ENCODE measurements at regions not wholly inside any gene's neighbourhood (a gene's known extent, or its start where the extent isn't known, plus 50 kb on each side); places are given as distances from the start of the nearest gene placed in this dataset.

GRCh38 chr2:105556366-105556765 lies 157.5 kb upstream of the FHL2 start:
- no peak overlapping the region for H4K8ac ChIP-seq (ENCODE audit: extremely low read depth, insufficient read depth, low read length)
- no peak overlapping the region for H3K14ac ChIP-seq (ENCODE audit: insufficient read length)
- no peak overlapping the region for H2BK120ac ChIP-seq (replicated peaks; ENCODE audit: low read depth, low read length)
- no peak overlapping the region for H2AFZ ChIP-seq (ENCODE audit: low read length)
- H2AK5ac ChIP-seq (ENCODE audit: low read depth, low read length): no peak overlapping the region
- H3K23me2 ChIP-seq (ENCODE audit: low read depth, low read length): no peaks in the 10 kb centered on the region
- no peak overlapping the region for H3K9ac ChIP-seq (replicated peaks in 1 of 4; ENCODE audit: extremely low read depth in 1 of 4, low read depth in 3 of 4, low read length in 3 of 4)
- no peak overlapping the region for H3K4ac ChIP-seq (replicated peaks; ENCODE audit: insufficient read length, low read depth, low read length)
- H3K36me3 ChIP-seq (ENCODE audit: control insufficient read depth in 2 of 4, insufficient read depth in 4 of 4, low read length in 3 of 4): no peaks in the 10 kb centered on the region
- no peak overlapping the region for H3K27ac ChIP-seq (ENCODE audit: low read depth, low read length)
- H2BK20ac ChIP-seq (ENCODE audit: low read length): no peak overlapping the region
- H2BK12ac ChIP-seq (ENCODE audit: low read depth, low read length): no peak overlapping the region
- POLR2A ChIA-PET (ENCODE audit: partially characterized antibody): no interaction called here
- FAIRE-seq (no peak), DNase-seq (ENCODE audit: low read depth in 1 of 2, low spot score in 2 of 2) (no peak)
- no peaks in the 10 kb centered on the region for H3K27me3 ChIP-seq (replicated peaks in 1 of 4; ENCODE audit: control insufficient read depth in 3 of 4, extremely low read depth in 1 of 4, insufficient read depth in 3 of 4, low read length in 3 of 4)
- no peaks in the 10 kb centered on the region for H3K79me1 ChIP-seq (ENCODE audit: low read depth, low read length)
- no peaks in the 10 kb centered on the region for H4K20me1 ChIP-seq (replicated peaks in 1 of 2; ENCODE audit: control insufficient read depth in 1 of 2, insufficient read depth in 2 of 2, low read length in 2 of 2)
- no peak overlapping the region for H4K5ac ChIP-seq (ENCODE audit: insufficient read length, low read depth, low read length)
- no peak overlapping the region for H3K4me2 ChIP-seq (ENCODE audit: insufficient read depth in 1 of 2, low read depth in 2 of 2, low read length in 2 of 2)
- no peak overlapping the region for H3K4me3 ChIP-seq (ENCODE audit: extremely low read depth in 1 of 4, insufficient read depth in 2 of 4, low read depth in 3 of 4, low read length in 4 of 4)
- H3K9me3 ChIP-seq (ENCODE audit: insufficient read depth in 2 of 2, low read depth in 1 of 2, low read length in 1 of 2): no peaks in the 10 kb centered on the region
- no peak overlapping the region for H3K56ac ChIP-seq (replicated peaks; ENCODE audit: insufficient read length, low read depth, low read length)
- no peak overlapping the region for H3K23ac ChIP-seq (ENCODE audit: insufficient read length)
- 86% methylated on average over 3 of the region's 3 CpGs; no CpG with 5 or more reads in 1 of the 2 experiments for WGBS, 2 experiments (ENCODE audit: extremely low coverage in 1 of 2, insufficient coverage in 1 of 2, insufficient read length in 1 of 2, insufficient replicate concordance in 2 of 2, low coverage in 1 of 2, low lambda C conversion rate in 2 of 2, missing lambda C conversion rate in 1 of 2)
- H3K79me2 ChIP-seq (ENCODE audit: control insufficient read depth in 1 of 2, insufficient read depth in 2 of 2, low read length in 2 of 2): no peaks in the 10 kb centered on the region
- no peak overlapping the region for H2BK15ac ChIP-seq (ENCODE audit: low read length)
- H2BK5ac ChIP-seq (ENCODE audit: low read depth, low read length): no peak overlapping the region
- no peak overlapping the region for H4K91ac ChIP-seq (replicated peaks; ENCODE audit: insufficient read length, low read length)
- H3K4me1 ChIP-seq (replicated peaks in 1 of 4; ENCODE audit: control insufficient read depth in 3 of 4, insufficient read depth in 4 of 4, low read length in 3 of 4): no peaks in the 10 kb centered on the region
- H3K18ac ChIP-seq (ENCODE audit: extremely low read depth, low read length): no peak overlapping the region
- CTCF ChIA-PET (ENCODE audit: partially characterized antibody): interaction anchor here (1.0 to 1.4 kb wide), 2 partner anchors 19 to 27 kb away, joined by 3 read pairs; no protein-coding TSS in a partner anchor
- TF ChIP-seq TEAD4 (IDR thresholded peaks at IDR 0.05; ENCODE audit: low read depth, low read length) (no peak), MAFK (IDR thresholded peaks at IDR 0.05; ENCODE audit: low read depth, low read length) (no peak), POLR2AphosphoS5 (IDR thresholded peaks at IDR 0.05; ENCODE audit: low read depth, low read length) (no peak), RFX5 (IDR thresholded peaks at IDR 0.05; ENCODE audit: borderline replicate concordance, low read depth, low read length) (no peak), YY1 (IDR thresholded peaks at IDR 0.05; ENCODE audit: low read depth, low read length) (no peak), ATF2 (IDR thresholded peaks at IDR 0.05; ENCODE audit: low read length) (no peak), CBX5 (IDR thresholded peaks at IDR 0.05; ENCODE audit: low read depth, low read length) (no peak), TAF7 (optimal IDR thresholded peaks at IDR 0.05; ENCODE audit: borderline replicate concordance, low read depth, low read length) (no peak), POLR2A (IDR thresholded peaks at IDR 0.05; ENCODE audit: control extremely low read depth in 1 of 2, low read depth in 2 of 2, low read length in 2 of 2) (no peak), PHF8 (conservative IDR thresholded peaks at IDR 0.05; ENCODE audit: low read depth, low read length) (no peak), SAP30 (IDR thresholded peaks at IDR 0.05; ENCODE audit: insufficient read depth, insufficient replicate concordance, low read length) (no peak), CTBP2 (IDR thresholded peaks at IDR 0.05; ENCODE audit: borderline replicate concordance, insufficient read depth, insufficient read length, low read length) (no peak), KDM4A (IDR thresholded peaks at IDR 0.05; ENCODE audit: low read depth, low read length, severe bottlenecking) (no peak)
